GM19328 (cell line): ENCODE measurements at regions not wholly inside any gene's neighbourhood (a gene's known extent, or its start where the extent isn't known, plus 50 kb on each side); places are given as distances from the start of the nearest gene placed in this dataset.

ENCODE experiments used
- ATAC-seq: cut with Tn5 transposase; IDR thresholded peaks from one replicate; pipeline ENCODE4 v1.9.1; 2021; ENCODE audit warnings: mild to moderate bottlenecking, moderate library complexity; ENCODE audit not compliant: unreplicated experiment

DNA sequence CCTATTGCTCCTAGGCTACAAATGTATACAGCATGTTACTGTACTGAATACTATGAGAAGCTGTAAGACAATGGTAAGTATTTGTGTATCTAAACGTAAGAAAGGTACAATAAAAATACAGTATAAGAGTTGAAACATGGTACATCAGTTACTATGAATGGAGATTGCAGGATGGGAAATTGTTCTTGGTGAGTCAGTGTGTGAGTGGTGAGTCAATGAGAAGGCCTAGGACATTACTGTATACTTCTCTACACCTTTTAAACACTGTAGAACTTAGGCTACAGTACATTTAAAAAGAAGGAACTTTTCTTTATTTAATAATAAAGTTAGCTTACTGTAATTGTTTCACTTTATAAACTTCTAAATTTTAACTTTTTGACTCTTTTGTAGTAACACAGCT lies 2603.2 kb downstream of the PCDH7 start:
- no peak for ATAC-seq

DNA sequence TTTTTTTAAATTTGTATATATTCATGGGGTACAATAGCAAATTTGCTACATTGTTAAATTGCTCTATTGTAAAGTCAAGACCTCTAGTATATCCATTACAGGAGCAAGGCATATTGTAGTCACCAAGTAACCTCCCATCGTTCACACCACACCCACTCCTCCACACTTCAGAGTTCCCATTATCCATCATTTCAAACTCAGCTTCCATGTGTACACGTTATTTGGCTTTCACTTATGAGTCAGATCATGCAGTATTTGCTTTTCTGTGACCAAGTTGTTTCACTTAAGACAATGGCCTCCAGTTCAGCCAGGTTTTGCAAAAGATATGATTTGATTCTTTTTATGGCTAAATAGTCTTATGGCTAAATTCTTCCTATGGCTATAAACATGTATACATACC lies 2614.2 kb downstream of the PCDH7 start:
- no peak for ATAC-seq

- no peak for ATAC-seq
Measured at GRCh38 chr4:33339762-33340161, 2619.6 kb downstream of the PCDH7 start.

- ATAC-seq: no peak
Measured at GRCh38 chr4:33340168-33340567, 2620.0 kb downstream of the PCDH7 start.

GRCh38 chr4:33349376-33349775 lies 2629.2 kb downstream of the PCDH7 start:
- ATAC-seq: no peak

GRCh38 chr4:33357121-33357520 lies 2637.0 kb downstream of the PCDH7 start:
- no peak for ATAC-seq

DNA sequence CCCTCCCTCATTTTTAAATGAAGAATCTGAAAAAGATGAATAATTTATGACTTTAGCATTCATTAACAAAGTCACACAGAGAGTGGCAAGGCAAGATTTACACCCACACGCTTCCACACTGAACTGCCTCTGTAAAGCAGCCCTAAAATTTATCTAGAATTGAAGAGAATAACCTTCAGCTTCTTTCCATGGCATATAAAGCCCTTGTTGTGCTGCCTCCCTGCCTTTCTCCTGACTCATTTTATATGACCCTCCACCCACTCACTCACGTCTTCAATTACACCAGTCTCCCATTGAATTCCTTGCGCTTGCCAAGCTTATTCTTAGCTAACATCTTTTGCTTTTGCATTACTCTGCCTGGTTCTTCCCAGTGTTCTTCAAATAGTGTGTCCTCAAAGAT lies 2649.3 kb downstream of the PCDH7 start:
- no peak for ATAC-seq

DNA sequence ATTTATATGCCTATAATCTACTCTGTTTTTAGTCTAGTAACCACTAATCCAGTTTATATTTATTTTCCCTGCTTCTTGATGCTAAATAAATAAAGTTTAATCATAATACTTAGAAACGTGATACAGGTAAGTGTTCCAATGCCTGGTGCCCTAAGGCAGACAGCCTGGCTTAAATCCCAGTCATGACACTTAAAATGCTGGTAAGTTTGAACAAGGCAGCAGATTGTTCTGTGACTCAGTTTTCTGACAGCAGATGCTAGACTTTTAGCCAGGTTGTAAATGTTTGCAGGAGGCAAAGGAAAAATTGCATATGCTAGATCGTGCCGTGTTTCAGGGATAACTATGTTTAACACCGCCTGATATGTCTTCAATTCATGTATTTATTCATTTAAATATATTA lies 2661.6 kb downstream of the PCDH7 start:
- ATAC-seq: no peak

DNA sequence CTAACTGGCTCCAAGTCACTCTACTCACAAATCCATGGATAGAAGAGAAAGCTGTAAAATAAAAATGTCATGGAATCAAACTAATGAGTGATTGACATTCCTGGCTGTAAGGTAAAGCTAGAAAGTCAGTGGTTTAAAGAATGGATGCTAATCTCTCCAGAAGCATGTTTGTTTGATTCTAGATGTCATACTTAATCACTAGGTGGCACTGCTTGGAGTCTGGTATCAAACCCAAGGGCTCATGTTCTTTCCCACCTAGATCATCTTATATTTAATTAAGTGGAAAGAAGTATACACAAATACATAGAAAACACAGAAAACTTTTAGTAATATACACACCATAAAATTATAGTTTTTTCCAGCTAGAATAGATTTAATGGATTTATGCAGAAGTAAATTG lies 2666.6 kb downstream of the PCDH7 start:
- ATAC-seq: no peak

GRCh38 chr4:33390976-33391375 lies 2670.8 kb downstream of the PCDH7 start:
- ATAC-seq: no peak

GRCh38 chr4:33395731-33396485 lies 2675.7 kb downstream of the PCDH7 start:
- ATAC-seq: no peak

GRCh38 chr4:33400504-33400903 lies 2680.3 kb downstream of the PCDH7 start:
- no peak for ATAC-seq

GRCh38 chr4:33407496-33407895 lies 2687.3 kb downstream of the PCDH7 start:
- ATAC-seq: no peak

GRCh38 chr4:33411182-33411581 lies 2691.0 kb downstream of the PCDH7 start:
- no peak for ATAC-seq

- no peak for ATAC-seq
Measured at GRCh38 chr4:33421887-33422286, 2701.7 kb downstream of the PCDH7 start.

DNA sequence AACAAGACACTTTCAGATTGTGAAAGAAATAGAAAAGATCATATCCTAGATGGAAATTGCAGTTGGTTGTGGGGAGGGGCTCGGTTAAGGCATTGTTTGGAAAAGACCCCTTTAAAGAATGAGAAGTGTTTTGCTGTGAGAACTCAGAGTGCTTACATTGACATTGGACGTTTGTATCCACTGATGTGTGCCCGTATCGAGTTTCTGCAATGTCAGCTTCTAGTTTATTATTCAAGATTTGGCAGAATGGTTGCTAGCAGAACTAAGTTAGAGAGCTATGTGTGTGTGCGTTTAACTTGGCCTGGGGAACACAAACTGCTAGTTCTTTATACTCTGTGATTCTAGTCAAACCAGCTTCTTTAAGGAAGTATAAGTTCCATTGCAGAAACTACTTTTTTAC lies 2702.5 kb downstream of the PCDH7 start:
- no peak for ATAC-seq

DNA sequence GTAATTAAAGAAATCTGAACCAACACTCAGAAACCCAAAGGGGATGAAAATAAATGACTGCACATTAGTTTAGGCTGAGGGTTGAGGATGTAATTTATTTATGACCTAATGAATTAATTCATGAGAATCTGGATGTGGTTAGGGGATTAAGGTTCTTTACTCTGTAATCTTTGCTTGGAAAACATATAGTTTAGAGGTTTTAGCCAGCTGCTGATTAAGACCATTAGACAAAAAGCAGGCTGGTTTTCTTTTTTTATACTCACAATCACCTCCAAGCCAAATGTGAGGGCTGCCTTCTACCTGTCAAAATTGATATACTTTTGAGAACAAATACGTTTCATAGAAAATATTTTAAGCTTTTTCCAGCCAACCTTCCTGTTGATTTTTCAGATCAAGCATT lies 2705.8 kb downstream of the PCDH7 start:
- no peak for ATAC-seq

- no peak for ATAC-seq
Measured at GRCh38 chr4:33427676-33428075, 2707.5 kb downstream of the PCDH7 start.

- ATAC-seq: no peak
Measured at GRCh38 chr4:33429971-33430370, 2709.8 kb downstream of the PCDH7 start.

DNA sequence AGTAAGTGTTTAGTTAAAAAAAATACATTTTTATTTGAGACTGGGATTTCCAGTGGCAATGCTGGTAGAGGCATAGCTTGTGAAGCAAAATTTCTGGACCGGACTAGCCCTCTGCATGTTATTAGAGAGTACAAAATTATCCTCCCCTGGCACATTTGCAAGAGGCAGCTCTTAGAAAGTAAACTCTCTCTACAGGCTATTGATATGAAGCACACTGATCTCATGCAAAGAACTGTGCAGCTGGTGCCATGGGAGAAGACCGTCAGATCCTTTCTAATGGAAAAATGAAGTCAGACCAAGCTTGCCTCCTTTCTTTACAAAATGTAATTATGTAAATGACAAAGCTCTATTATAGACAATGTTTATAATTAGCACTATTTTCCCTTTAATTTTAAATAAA lies 2717.2 kb downstream of the PCDH7 start:
- no peak for ATAC-seq

DNA sequence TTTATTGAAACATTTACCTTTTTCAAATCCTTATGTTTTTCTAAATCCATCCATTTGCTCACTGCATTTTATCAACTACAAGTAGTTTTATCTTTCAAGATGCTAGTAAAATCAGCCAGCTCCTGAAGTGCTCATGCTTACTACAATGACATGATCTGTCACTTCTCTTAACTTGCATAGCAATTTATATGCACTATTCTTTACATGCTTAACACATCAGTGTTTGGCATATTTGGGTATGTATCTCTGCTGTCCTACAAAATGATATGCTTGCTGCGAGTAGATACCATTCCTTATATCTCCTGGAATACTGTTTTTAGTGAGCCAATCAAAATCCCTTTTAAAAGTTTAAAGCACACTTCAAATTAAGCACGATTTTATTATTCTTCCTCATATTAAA lies 2726.8 kb downstream of the PCDH7 start:
- ATAC-seq: no peak

- no peak for ATAC-seq
Measured at GRCh38 chr4:33448948-33449347, 2728.8 kb downstream of the PCDH7 start.

GRCh38 chr4:33453436-33453835 lies 2733.3 kb downstream of the PCDH7 start:
- no peak for ATAC-seq
